Right atrium auricular region (tissue), 2 donors: ENCODE measurements at regions not wholly inside any gene's neighbourhood (a gene's known extent, or its start where the extent isn't known, plus 50 kb on each side); places are given as distances from the start of the nearest gene placed in this dataset.

Experiments used
- DNase-seq: peaks from one replicate; pipeline ENCODE4 v3.0.0-alpha.2; 2019; ENCODE audit warnings: low spot score
- H3K27ac ChIP-seq, 2 donors: fragments of 200-600 bp; sonication (generic); 1 replicate in 1 of 2; 2 replicates in 1 of 2; pipeline ENCODE4 v1.5.1; 2016 to 2019
- H3K27me3 ChIP-seq, 2 donors: fragments of 200-600 bp; sonication (generic); one replicate each; pipeline versions ENCODE4 v1.5.1 to v1.6.0; 2017 to 2019
- H3K36me3 ChIP-seq: fragments of 200-600 bp; sonication (generic); one replicate; pipeline ENCODE4 v1.5.1; 2016
- H3K4me1 ChIP-seq, 2 donors: fragments of 200-600 bp; sonication (generic); one replicate each; pipeline versions ENCODE4 v1.5.1 to v1.6.0; 2017 to 2019
- H3K4me3 ChIP-seq, 2 donors: fragments of 200-600 bp; sonication (generic); 1 replicate in 1 of 2; 2 replicates in 1 of 2; pipeline ENCODE4 v1.5.1; 2017 to 2019; ENCODE audit warnings: mild to moderate bottlenecking in 1 of 2, moderate library complexity in 1 of 2
- H3K9me3 ChIP-seq, 2 donors: fragments of 200-600 bp; sonication (generic); one replicate each; pipeline ENCODE4 v1.5.1; 2019
- CTCF ChIP-seq, 2 donors: fragments of 200-600 bp; sonication (generic); IDR thresholded peaks; one replicate each; pipeline ENCODE4 v1.5.1; 2019; ENCODE audit warnings: antibody characterized with exemption in 2 of 2

DNA sequence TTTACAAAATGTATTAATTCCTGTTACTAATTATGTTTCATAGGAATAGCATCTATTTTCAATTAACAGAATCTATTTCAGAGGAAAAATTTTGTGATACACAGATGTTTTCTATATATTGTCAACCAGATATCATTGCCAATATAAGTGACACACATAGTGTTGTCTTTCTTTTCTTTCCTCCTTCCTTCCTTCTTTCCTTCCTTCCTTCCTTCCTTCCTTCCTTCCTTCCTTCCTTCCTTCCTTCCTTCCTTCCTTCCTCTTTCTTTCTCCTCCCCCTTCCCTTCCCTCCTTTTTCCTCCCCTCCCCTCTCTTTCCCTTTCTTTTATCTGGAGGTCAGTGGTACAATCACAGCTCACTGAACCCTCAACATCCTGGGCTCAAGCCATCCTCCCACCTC, 146.5 kb upstream of the DSEL start:
- no peak overlapping the region for H3K4me3 ChIP-seq
- TF ChIP-seq CTCF (IDR thresholded peaks at IDR 0.05) = no peak

DNA sequence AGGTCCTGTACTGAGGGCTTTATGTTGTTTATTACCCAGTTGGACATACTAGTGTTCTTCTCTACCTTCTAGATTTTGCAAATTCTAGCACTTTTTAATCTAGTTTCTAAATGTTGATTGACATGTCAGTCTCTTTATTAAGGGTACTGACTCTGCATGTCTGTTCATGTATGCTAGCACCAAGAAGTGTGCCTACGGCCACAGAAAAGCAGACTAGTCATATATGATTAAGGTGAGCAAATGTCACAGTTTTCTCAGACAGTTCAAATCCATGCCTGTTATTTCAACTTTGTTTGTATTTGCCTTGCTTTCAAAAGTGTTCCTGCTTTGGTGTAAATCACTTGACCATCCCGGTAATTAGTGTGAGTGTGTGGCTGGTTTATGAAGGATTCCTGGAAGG, 145.0 kb upstream of the DSEL start:
- no peak for DNase-seq
- Histone ChIP-seq H3K27ac (no peak overlapping the region), H3K4me1 (no peaks in the 10 kb centered on the region), H3K9me3 (no peaks in the 10 kb centered on the region), H3K27me3 (no peaks in the 10 kb centered on the region), H3K4me3 (no peak overlapping the region), H3K36me3 (no peaks in the 10 kb centered on the region)
- TF ChIP-seq CTCF (IDR thresholded peaks at IDR 0.05) = no peak

More for the DNA sequence above, 146.5 kb upstream of the DSEL start:
- Histone ChIP-seq H3K36me3 (no peaks in the 10 kb centered on the region), H3K4me1 (no peaks in the 10 kb centered on the region), H3K27ac (no peak overlapping the region), H3K9me3 (no peaks in the 10 kb centered on the region), H3K27me3 (no peaks in the 10 kb centered on the region)
- no peak for DNase-seq

DNA sequence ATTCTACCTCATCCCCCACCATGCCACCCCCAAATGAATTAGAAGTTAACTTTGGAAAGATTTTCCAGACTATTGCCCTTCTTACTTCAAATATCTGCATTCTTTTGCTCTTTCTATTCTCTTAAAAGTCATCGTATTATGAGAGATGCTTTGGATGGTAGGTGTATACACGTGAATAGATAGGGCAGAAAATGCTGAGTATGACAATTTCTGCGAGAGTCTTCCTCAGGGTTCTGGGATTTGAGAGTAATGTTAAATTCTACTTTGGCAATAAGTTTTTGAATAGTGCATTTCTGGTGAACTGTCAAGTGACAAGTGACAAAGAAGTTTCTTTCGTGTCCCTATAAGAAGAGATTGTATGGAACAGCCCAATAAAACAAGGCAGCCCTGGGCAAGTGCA, 137.6 kb upstream of the DSEL start:
- Histone ChIP-seq H3K27me3 (no peaks in the 10 kb centered on the region), H3K9me3 (no peaks in the 10 kb centered on the region), H3K4me3 (no peak overlapping the region), H3K4me1 (peaks cover 0 to 7% of the 10 kb centered on the region in 2 donors), H3K27ac (no peak overlapping the region), H3K36me3 (no peaks in the 10 kb centered on the region)
- no peak for TF ChIP-seq CTCF (IDR thresholded peaks at IDR 0.05)
- DNase-seq = no peak

DNA sequence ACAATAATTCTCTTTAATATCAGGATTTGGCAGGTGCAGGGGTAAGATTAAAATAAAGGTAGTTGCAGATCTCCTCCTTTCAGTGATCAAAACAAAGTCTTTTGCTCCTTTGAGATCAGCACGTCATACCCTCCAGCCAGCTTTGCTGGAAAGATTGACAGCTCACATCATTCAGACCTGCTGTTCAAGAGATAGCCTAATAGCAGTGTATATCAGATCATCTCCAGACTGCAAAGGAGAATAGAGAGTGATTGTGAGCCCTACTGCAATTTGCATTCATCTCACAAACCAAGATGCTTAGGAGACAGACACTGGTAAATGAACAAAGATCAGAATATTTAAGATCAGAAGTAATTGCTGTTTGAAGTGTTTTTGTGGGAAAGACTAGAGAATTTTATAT, 135.8 kb upstream of the DSEL start:
- no peaks in the 10 kb centered on the region for H3K36me3 ChIP-seq
- H3K27me3 ChIP-seq = no peaks in the 10 kb centered on the region
- H3K4me3 ChIP-seq = no peak overlapping the region
- H3K9me3 ChIP-seq = no peaks in the 10 kb centered on the region
- H3K27ac ChIP-seq = no peak overlapping the region
- TF ChIP-seq CTCF (IDR thresholded peaks at IDR 0.05) = no peak
- H3K4me1 ChIP-seq = peaks cover 0 to 7% of the 10 kb centered on the region in 2 donors
- DNase-seq = no peak

DNA sequence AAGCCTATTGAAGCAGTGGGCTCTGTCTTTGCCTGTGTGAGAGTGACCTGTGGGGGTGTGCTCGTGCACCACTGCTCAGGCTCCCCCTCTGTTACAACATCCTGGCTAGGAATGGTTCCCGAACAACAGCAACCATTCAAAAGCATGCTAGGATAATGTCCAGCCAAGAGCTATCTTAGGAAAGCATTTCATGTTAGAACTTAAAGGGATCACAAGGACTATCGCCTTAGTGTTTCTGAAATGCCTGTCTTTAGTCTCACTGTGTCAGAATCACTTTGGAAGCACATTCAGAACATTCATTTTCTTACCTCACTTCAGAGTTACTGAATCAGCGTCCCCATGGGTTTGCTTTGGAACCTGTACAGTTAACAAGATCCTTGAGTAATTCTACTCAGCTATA, 134.9 kb upstream of the DSEL start:
- no peak overlapping the region for H3K4me3 ChIP-seq
- H3K9me3 ChIP-seq = no peaks in the 10 kb centered on the region
- no peak for DNase-seq
- no peaks in the 10 kb centered on the region for H3K27me3 ChIP-seq
- no peak for TF ChIP-seq CTCF (IDR thresholded peaks at IDR 0.05)
- no peaks in the 10 kb centered on the region for H3K36me3 ChIP-seq
- H3K4me1 ChIP-seq = peaks cover 0 to 7% of the 10 kb centered on the region in 2 donors
- no peak overlapping the region for H3K27ac ChIP-seq

- Histone ChIP-seq H3K4me1 (peaks cover 0 to 7% of the 10 kb centered on the region in 2 donors), H3K4me3 (no peak overlapping the region), H3K27ac (no peak overlapping the region), H3K9me3 (no peaks in the 10 kb centered on the region), H3K36me3 (no peaks in the 10 kb centered on the region), H3K27me3 (no peaks in the 10 kb centered on the region)
- no peak for TF ChIP-seq CTCF (IDR thresholded peaks at IDR 0.05)
- DNase-seq = no peak
Measured at GRCh38 chr18:67650686-67651385, 134.3 kb upstream of the DSEL start.
